ENCODE measurements at regions not wholly inside any gene's neighbourhood (a gene's known extent, or its start where the extent isn't known, plus 50 kb on each side); places are given as distances from the start of the nearest gene placed in this dataset.

- Mint-ChIP-seq H3K4me3 (no peak overlapping the region), H3K4me1 (ENCODE audit: low read depth) (no peaks in the 10 kb centered on the region), H3K27me3 (ENCODE audit: insufficient read depth) (no peaks in the 10 kb centered on the region), H3K36me3 (ENCODE audit: low read depth) (no peaks in the 10 kb centered on the region), H3K27ac (no peak overlapping the region), H3K9me3 (no peaks in the 10 kb centered on the region)
- DNase-seq, result no peak
- no peak for TF ChIP-seq CTCF (IDR thresholded peaks at IDR 0.05)
Measured at GRCh38 chrY:7979770-7980169, 1068.2 kb upstream of the AMELY start.

GRCh38 chrY:7977301-7977700 lies 1065.7 kb upstream of the AMELY start:
- Mint-ChIP-seq H3K4me3 (no peak overlapping the region), H3K4me1 (ENCODE audit: low read depth) (no peaks in the 10 kb centered on the region), H3K9me3 (no peaks in the 10 kb centered on the region), H3K27ac (no peak overlapping the region), H3K27me3 (ENCODE audit: insufficient read depth) (no peaks in the 10 kb centered on the region), H3K36me3 (ENCODE audit: low read depth) (no peaks in the 10 kb centered on the region)
- DNase-seq, result no peak
- no peak for TF ChIP-seq CTCF (IDR thresholded peaks at IDR 0.05)

GRCh38 chrY:7968293-7968692 lies 1056.7 kb upstream of the AMELY start:
- Mint-ChIP-seq H3K4me1 (ENCODE audit: low read depth) (no peaks in the 10 kb centered on the region), H3K27me3 (ENCODE audit: insufficient read depth) (no peaks in the 10 kb centered on the region; the same call in 1 of the 2 replicates)
- no peak for TF ChIP-seq CTCF (IDR thresholded peaks at IDR 0.05)

GRCh38 chrY:7966916-7967315 lies 1055.4 kb upstream of the AMELY start:
- TF ChIP-seq CTCF (IDR thresholded peaks at IDR 0.05), result no peak
- no peak overlapping the region for H3K4me3 Mint-ChIP-seq

More at GRCh38 chrY:7968293-7968692, 1056.7 kb upstream of the AMELY start:
- no peak overlapping the region for H3K4me3 Mint-ChIP-seq
- H3K27ac Mint-ChIP-seq, result no peak overlapping the region
- no peaks in the 10 kb centered on the region for H3K9me3 Mint-ChIP-seq
- no peaks in the 10 kb centered on the region for H3K36me3 Mint-ChIP-seq (ENCODE audit: low read depth)
- no peak for DNase-seq

DNA sequence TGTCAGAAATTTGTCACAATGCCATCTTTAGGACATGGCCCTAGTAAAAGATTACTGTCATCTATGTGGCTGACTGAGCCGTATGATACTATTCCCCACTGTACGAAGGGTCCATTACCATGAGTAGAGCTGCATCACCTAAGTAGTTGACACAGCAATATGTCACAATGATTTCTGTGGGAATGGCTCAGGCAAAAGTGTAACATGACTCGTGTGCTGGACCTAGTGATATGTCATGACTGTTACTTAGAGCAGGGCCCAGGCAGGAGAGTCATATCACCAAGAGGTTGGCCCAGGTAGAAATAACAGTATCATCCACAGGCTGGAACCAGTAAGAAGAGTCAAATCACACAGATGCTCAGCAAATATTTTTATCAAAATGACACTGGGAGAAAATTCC lies 1051.8 kb upstream of the AMELY start:
- Mint-ChIP-seq H3K27ac (no peak overlapping the region), H3K4me1 (ENCODE audit: low read depth) (no peaks in the 10 kb centered on the region)
- TF ChIP-seq CTCF (IDR thresholded peaks at IDR 0.05), result no peak

More at GRCh38 chrY:7966916-7967315, 1055.4 kb upstream of the AMELY start:
- Mint-ChIP-seq H3K27me3 (ENCODE audit: insufficient read depth) (no peaks in the 10 kb centered on the region; the same call in 1 of the 2 replicates), H3K27ac (no peak overlapping the region), H3K36me3 (ENCODE audit: low read depth) (no peaks in the 10 kb centered on the region), H3K4me1 (ENCODE audit: low read depth) (no peaks in the 10 kb centered on the region), H3K9me3 (no peaks in the 10 kb centered on the region)
- no peak for DNase-seq

GRCh38 chrY:7962350-7962749 lies 1050.8 kb upstream of the AMELY start:
- Mint-ChIP-seq H3K4me1 (ENCODE audit: low read depth) (no peaks in the 10 kb centered on the region), H3K9me3 (no peaks in the 10 kb centered on the region), H3K27ac (no peak overlapping the region), H3K36me3 (ENCODE audit: low read depth) (no peaks in the 10 kb centered on the region), H3K27me3 (ENCODE audit: insufficient read depth) (peaks cover 4% of the 10 kb centered on the region; the same call in 1 of the 2 replicates), H3K4me3 (no peak overlapping the region)
- no peak for DNase-seq
- no peak for TF ChIP-seq CTCF (IDR thresholded peaks at IDR 0.05)

More for the DNA sequence above, 1051.8 kb upstream of the AMELY start:
- no peak overlapping the region for H3K4me3 Mint-ChIP-seq
- no peak for DNase-seq
- H3K27me3 Mint-ChIP-seq (ENCODE audit: insufficient read depth), result peaks cover 4% of the 10 kb centered on the region; the same call in 1 of the 2 replicates
- no peaks in the 10 kb centered on the region for H3K9me3 Mint-ChIP-seq
- no peaks in the 10 kb centered on the region for H3K36me3 Mint-ChIP-seq (ENCODE audit: low read depth)

Data from HFFc6 (cell line).